ENCODE measurements at regions not wholly inside any gene's neighbourhood (a gene's known extent, or its start where the extent isn't known, plus 50 kb on each side); places are given as distances from the start of the nearest gene placed in this dataset.
"Not testable (repeated sequence)": the region's sequence is repeated elsewhere in the genome, so short reads cannot be mapped to it uniquely, and the experiment has no call there.

DNA sequence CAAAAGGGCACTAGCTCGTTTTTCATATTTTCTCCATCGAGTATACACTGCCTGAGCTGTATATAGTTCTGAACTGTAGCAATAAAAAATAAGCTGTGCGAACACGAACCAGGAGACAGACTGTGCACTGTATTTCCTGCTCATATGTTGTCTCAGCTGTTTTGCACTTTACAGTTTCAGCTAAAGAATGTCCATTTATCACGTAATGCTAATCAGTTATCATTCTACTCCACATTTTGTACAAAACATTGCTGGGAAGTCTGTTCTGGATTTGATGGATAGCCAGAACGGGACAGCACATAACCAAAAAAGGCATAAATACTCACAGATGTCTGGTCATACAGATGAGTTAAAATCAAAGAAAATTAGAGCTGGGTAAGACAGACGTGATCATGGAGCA lies 315.5 kb upstream of the ADGRL3 start:
- no peak for DNase-seq
- TF ChIP-seq POLR2A (IDR thresholded peaks at IDR 0.05; ENCODE audit: low read length) (no peak), GATA1 (IDR thresholded peaks at IDR 0.05; ENCODE audit: low read depth, low read length) (no peak)

- TF ChIP-seq GATA1 (IDR thresholded peaks at IDR 0.05; ENCODE audit: low read depth, low read length) (no peak), POLR2A (IDR thresholded peaks at IDR 0.05; ENCODE audit: low read length) (no peak)
- no peak for DNase-seq
Observed at GRCh38 chr4:60885011-60885410, 315.1 kb upstream of the ADGRL3 start.

DNA sequence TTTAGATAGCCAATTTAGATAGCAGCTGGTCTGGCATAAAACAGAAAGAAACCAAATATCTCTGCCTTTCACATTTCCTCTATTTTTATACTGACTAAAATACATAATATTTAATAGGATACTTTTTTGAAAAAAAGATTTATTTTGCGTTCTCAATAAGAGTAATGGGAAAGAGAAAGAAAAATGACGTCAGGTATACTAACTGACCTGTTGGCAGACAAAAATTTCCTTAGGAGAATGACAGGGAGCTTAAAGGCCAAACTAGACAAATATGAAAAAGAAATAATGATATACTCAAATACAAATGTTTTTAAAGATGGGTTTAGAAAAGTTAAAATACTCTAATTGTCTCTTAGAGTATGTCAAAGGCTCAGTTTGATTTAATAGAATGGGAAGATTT lies 309.4 kb upstream of the ADGRL3 start:
- TF ChIP-seq GATA1 (IDR thresholded peaks at IDR 0.05; ENCODE audit: low read depth, low read length) (no peak), POLR2A (IDR thresholded peaks at IDR 0.05; ENCODE audit: low read length) (no peak)
- DNase-seq = no peak

DNA sequence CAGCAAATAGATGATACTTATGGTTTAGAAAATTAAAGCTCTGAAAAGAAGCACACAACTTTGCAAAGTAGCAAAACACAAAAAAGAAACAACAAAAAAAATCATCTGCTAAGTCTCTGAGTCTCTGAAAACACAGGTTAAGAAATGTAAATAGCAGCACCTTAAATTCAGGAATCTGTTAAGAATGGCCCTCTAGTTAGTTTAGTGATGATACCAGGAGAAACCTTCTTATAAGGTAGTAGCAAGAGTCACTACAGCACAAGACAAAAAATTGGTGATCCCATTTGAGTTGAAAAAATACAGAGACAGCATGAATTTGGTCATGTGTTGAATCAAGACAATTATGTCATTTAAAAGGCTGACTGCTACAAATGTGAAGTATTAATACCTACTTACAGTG lies 308.2 kb upstream of the ADGRL3 start:
- no peak for DNase-seq
- no peak for TF ChIP-seq GATA1 (IDR thresholded peaks at IDR 0.05; ENCODE audit: low read depth, low read length)
- TF ChIP-seq POLR2A (IDR thresholded peaks at IDR 0.05; ENCODE audit: low read length) = no peak

- no peak for DNase-seq
- TF ChIP-seq POLR2A (IDR thresholded peaks at IDR 0.05; ENCODE audit: low read length) (no peak), GATA1 (IDR thresholded peaks at IDR 0.05; ENCODE audit: low read depth, low read length) (no peak)
Observed at GRCh38 chr4:60897415-60897814, 302.7 kb upstream of the ADGRL3 start.

DNA sequence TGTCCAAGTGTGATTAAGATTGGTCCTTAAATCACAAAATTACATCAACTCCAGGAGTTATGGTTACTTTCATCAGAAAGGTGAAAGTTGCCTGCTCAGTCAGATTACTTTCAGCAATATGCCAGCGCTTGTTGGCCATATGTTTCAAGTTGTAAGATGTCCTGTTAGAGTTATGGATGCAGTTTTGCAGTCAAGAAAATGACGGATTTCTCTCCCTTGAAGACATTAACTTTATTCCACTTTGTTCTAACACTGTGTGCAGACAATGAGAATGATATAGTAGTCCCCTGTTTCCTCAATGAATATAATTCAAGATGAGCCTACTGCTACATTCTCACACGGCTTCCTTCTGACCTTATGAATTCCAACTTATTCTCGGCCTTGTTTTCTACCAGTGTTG lies 295.0 kb upstream of the ADGRL3 start:
- DNase-seq = no peak
- TF ChIP-seq POLR2A (IDR thresholded peaks at IDR 0.05; ENCODE audit: low read length) (no peak), GATA1 (IDR thresholded peaks at IDR 0.05; ENCODE audit: low read depth, low read length) (no peak)

GRCh38 chr4:60911127-60911526 lies 289.0 kb upstream of the ADGRL3 start:
- no peak for DNase-seq
- no peak for TF ChIP-seq GATA1 (IDR thresholded peaks at IDR 0.05; ENCODE audit: low read depth, low read length)
- no peak for TF ChIP-seq POLR2A (IDR thresholded peaks at IDR 0.05; ENCODE audit: low read length)

GRCh38 chr4:60913002-60913401 lies 287.1 kb upstream of the ADGRL3 start:
- DNase-seq = no peak

DNA sequence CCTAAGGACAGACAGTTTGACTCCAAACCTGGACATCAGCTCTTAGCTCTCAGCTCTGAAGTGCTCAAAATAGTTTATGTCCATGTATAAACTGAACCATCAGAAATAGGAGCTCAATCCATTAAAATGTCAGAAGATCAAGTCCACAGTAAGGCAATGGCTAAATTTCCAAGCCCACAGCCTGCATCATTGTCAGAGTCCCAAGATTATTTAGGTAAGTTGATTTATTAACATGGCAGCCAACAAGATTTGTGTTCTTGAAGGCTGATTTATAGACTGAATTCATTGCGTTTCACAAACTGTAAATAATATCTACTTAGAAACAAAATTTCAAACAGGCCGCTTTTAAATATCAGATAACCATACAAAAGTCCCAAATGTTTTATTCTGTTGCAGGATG lies 286.5 kb upstream of the ADGRL3 start:
- DNase-seq = no peak
- TF ChIP-seq POLR2A (IDR thresholded peaks at IDR 0.05; ENCODE audit: low read length) = no peak
- TF ChIP-seq GATA1 (IDR thresholded peaks at IDR 0.05; ENCODE audit: low read depth, low read length) = no peak

More at GRCh38 chr4:60913002-60913401, 287.1 kb upstream of the ADGRL3 start:
- TF ChIP-seq GATA1 (IDR thresholded peaks at IDR 0.05; ENCODE audit: low read depth, low read length) = no peak
- TF ChIP-seq POLR2A (IDR thresholded peaks at IDR 0.05; ENCODE audit: low read length) = no peak

- not testable (repeated sequence) for DNase-seq
Observed at GRCh38 chr4:60921735-60922134, 278.4 kb upstream of the ADGRL3 start.

GRCh38 chr4:60923075-60923474 lies 277.1 kb upstream of the ADGRL3 start:
- no peak for DNase-seq
- no peak for TF ChIP-seq GATA1 (IDR thresholded peaks at IDR 0.05; ENCODE audit: low read depth, low read length)
- no peak for TF ChIP-seq POLR2A (IDR thresholded peaks at IDR 0.05; ENCODE audit: low read length)

- no peak for DNase-seq
- no peak for TF ChIP-seq GATA1 (IDR thresholded peaks at IDR 0.05; ENCODE audit: low read depth, low read length)
- TF ChIP-seq POLR2A (IDR thresholded peaks at IDR 0.05; ENCODE audit: low read length) = no peak
Observed at GRCh38 chr4:60926624-60927023, 273.5 kb upstream of the ADGRL3 start.

DNA sequence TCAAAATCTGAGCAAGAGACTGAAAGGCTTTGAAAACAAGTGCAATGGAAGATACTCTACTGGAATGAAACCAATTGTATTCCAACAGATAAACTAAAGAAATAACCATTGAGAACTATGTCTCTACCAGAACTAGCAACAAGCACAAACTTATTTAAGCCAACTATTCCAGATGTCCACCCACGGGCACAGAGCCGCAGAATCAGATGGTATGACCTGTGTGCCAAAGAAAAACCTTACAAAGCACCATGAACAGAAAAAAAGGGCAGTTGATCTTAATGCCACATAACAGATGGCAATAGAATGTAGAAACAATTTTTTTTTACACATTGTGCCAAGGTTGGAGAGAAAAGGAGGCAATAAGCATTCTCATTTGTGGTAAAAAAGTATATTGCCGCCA lies 269.3 kb upstream of the ADGRL3 start:
- DNase-seq = no peak
- no peak for TF ChIP-seq GATA1 (IDR thresholded peaks at IDR 0.05; ENCODE audit: low read depth, low read length)
- TF ChIP-seq POLR2A (IDR thresholded peaks at IDR 0.05; ENCODE audit: low read length) = no peak

- DNase-seq = no peak
- no peak for TF ChIP-seq GATA1 (IDR thresholded peaks at IDR 0.05; ENCODE audit: low read depth, low read length)
- no peak for TF ChIP-seq POLR2A (IDR thresholded peaks at IDR 0.05; ENCODE audit: low read length)
Observed at GRCh38 chr4:60934566-60935295, 265.4 kb upstream of the ADGRL3 start.

GRCh38 chr4:60938181-60938580 lies 261.9 kb upstream of the ADGRL3 start:
- no peak for DNase-seq
- TF ChIP-seq POLR2A (IDR thresholded peaks at IDR 0.05; ENCODE audit: low read length) (no peak), GATA1 (IDR thresholded peaks at IDR 0.05; ENCODE audit: low read depth, low read length) (no peak)

DNA sequence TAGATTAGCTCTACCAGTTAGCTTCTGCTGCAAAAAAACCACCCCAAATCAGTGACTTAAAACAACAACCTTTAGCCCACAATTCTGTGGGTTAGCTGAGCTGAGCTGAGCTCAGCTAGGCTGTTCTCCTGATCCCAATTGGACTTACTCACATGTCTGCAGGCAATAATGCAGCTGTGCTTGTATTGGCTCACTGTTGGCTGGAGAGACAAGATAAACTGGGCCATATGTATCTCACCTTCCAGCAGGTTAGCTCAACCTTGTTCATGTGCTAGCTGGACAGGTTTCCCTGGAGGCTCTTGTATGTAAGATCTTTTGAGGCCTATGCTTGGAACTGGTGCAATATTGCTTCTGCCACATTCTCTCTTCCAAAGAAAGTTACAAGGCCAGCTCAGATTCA lies 261.5 kb upstream of the ADGRL3 start:
- TF ChIP-seq POLR2A (IDR thresholded peaks at IDR 0.05; ENCODE audit: low read length) (no peak), GATA1 (IDR thresholded peaks at IDR 0.05; ENCODE audit: low read depth, low read length) (no peak)

More for the DNA sequence above, 261.5 kb upstream of the ADGRL3 start:
- no peak for DNase-seq

Data from erythroblast (primary cell).